Fibroblast of the aortic adventitia (primary cell): ENCODE measurements at regions not wholly inside any gene's neighbourhood (a gene's known extent, or its start where the extent isn't known, plus 50 kb on each side); places are given as distances from the start of the nearest gene placed in this dataset.
A peak's percentile ranks its signal among the peaks of the same experiment; 100 is the strongest.

ENCODE experiments used
- DNase-seq: peaks from one replicate; pipeline ENCODE4 v3.0.0-alpha.2; 2010; ENCODE audit warnings: low read depth
- H3K4me3 ChIP-seq: 2 replicates; pipeline ENCODE4 v1.5.1; 2011; ENCODE audit warnings: low read depth, mild to moderate bottlenecking, control low read depth, low read length, moderate library complexity
- TF ChIP-seq, protein P1 (sequence below): IDR thresholded peaks from 2 replicates; pipeline ENCODE4 v1.5.1; 2011; ENCODE audit warnings: mild to moderate bottlenecking, low read length, control low read depth, inconsistent platforms; ENCODE audit not compliant: insufficient read depth

DNA sequence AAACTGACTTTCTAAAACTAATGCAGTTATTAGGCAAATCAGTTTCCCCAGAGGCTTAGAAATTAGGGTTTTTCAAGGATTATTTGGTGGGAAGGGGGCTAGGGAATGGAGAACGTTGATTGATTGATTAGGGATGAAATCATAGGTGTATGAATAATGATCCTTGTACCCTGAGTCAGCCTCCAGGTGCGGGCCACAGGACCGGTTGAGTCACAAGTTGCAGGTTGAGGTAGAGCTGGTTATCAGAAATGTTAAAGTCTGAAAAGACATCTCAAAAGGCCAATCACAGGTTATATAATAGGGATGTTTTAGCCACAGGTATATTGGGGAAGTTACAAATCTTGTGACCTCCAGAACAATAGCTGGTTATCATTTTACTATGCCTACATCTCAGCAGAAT is 341.8 kb upstream of the GULP1 start:
- no peak for DNase-seq
- no peak overlapping the region for H3K4me3 ChIP-seq
- TF ChIP-seq, protein P1, sequence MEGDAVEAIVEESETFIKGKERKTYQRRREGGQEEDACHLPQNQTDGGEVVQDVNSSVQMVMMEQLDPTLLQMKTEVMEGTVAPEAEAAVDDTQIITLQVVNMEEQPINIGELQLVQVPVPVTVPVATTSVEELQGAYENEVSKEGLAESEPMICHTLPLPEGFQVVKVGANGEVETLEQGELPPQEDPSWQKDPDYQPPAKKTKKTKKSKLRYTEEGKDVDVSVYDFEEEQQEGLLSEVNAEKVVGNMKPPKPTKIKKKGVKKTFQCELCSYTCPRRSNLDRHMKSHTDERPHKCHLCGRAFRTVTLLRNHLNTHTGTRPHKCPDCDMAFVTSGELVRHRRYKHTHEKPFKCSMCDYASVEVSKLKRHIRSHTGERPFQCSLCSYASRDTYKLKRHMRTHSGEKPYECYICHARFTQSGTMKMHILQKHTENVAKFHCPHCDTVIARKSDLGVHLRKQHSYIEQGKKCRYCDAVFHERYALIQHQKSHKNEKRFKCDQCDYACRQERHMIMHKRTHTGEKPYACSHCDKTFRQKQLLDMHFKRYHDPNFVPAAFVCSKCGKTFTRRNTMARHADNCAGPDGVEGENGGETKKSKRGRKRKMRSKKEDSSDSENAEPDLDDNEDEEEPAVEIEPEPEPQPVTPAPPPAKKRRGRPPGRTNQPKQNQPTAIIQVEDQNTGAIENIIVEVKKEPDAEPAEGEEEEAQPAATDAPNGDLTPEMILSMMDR, result no peak

DNA sequence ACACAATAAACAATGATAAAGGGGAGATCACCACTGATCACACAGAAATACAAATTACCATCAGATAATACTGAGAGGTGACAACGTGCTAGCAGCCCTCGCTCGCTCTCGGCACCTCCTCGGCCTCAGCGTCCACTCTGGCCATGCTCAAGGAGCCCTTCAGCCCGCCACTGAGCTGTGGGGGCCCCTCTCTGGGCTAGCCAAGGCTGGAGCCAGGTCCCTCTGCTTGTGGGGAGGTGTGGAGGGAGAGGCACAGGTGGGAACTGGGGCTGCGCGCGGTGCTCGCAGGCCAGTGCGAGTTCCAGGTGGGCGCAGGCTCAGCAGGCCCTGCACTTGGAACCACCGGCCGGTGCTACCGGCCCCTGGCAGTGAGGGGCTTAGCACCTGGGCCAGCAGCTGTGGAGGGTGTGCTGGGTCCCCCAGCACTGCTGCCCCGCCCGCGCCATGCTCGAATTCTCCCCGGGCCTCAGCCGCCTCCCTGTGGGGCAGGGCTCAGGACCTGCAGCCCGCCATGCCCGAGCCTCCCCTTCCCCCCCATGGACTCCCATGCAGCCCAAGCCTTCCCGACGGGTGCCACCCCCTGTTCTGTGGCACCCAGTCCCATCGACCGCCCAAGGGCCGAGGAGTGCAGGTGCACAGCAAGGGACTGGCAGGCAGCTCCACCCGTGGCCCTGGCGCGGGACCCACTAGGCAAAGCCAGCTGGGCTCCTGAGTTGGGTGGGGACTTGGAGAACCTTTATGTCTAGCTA is 340.0 kb upstream of the GULP1 start:
- no peak overlapping the region for H3K4me3 ChIP-seq
- no peak for DNase-seq
- TF ChIP-seq, protein P1, result no peak

GRCh38 chr2:187956906-187957534 is 334.7 kb upstream of the GULP1 start:
- H3K4me3 ChIP-seq, result no peak overlapping the region
- no peak for DNase-seq
- TF ChIP-seq, protein P1, result no peak

GRCh38 chr2:187959821-187960220 is 331.9 kb upstream of the GULP1 start:
- TF ChIP-seq, protein P1, result no peak
- H3K4me3 ChIP-seq, result no peak overlapping the region
- peak; percentile 9 for DNase-seq

- no peak overlapping the region for H3K4me3 ChIP-seq
- TF ChIP-seq, protein P1, result no peak
- no peak for DNase-seq
Measured at GRCh38 chr2:187962538-187962937, 329.1 kb upstream of the GULP1 start.

- no peak overlapping the region for H3K4me3 ChIP-seq
- DNase-seq, result peak; percentile 49
- TF ChIP-seq, protein P1, result no peak
Measured at GRCh38 chr2:187964746-187965145, 326.9 kb upstream of the GULP1 start.
